ENCODE measurements at regions not wholly inside any gene's neighbourhood (a gene's known extent, or its start where the extent isn't known, plus 50 kb on each side); places are given as distances from the start of the nearest gene placed in this dataset.

- no peak for TF ChIP-seq CTCF (conservative IDR thresholded peaks at IDR 0.05; ENCODE audit: low read length)
- TF ChIP-seq EZH2phosphoT487 (IDR thresholded peaks at IDR 0.05; ENCODE audit: borderline replicate concordance) = no peak
Observed at GRCh38 chr7:131608116-131608500, 51.7 kb upstream of the PODXL start.
